CD8-positive, alpha-beta memory T cell (primary cell): ENCODE measurements at regions not wholly inside any gene's neighbourhood (a gene's known extent, or its start where the extent isn't known, plus 50 kb on each side); places are given as distances from the start of the nearest gene placed in this dataset.

ENCODE experiments used
- CTCF ChIA-PET: fragments of 350-600 bp; sonication (Branson Sonifier 250); formaldehyde crosslinking; loops from one replicate; lab custom pipeline; 2021; ENCODE audit warnings: antibody characterized with exemption; lab: Charles Lee
- POLR2A ChIA-PET: fragments of 350-600 bp; sonication (Branson Sonifier 250); formaldehyde crosslinking; loops from one replicate; lab custom pipeline; 2021; ENCODE audit warnings: antibody characterized with exemption; lab: Charles Lee
- DNase-seq, 5 donors: peaks; one replicate each; pipeline versions ENCODE4 v3.0.0 to v3.0.0-alpha.2; 2020 to 2022; ENCODE audit warnings: mixed read lengths in 1 of 5
- H3K27ac ChIP-seq: one replicate; pipeline ENCODE4 v1.7.0; 2013; ENCODE audit warnings: low read depth, mild to moderate bottlenecking, low read length, moderate library complexity
- H3K27me3 ChIP-seq: 2 replicates; pipeline ENCODE4 v1.7.0; 2013; ENCODE audit warnings: low read length, mild to moderate bottlenecking; ENCODE audit not compliant: insufficient read depth, poor library complexity, severe bottlenecking
- H3K36me3 ChIP-seq: 2 replicates; pipeline ENCODE4 v1.7.0; 2013; ENCODE audit warnings: mild to moderate bottlenecking, low read length, moderate library complexity; ENCODE audit not compliant: insufficient read depth
- H3K4me1 ChIP-seq: 2 replicates; pipeline ENCODE4 v1.7.0; 2013; ENCODE audit warnings: mild to moderate bottlenecking, low read length, moderate library complexity; ENCODE audit not compliant: insufficient read depth
- H3K4me3 ChIP-seq: 2 replicates; pipeline ENCODE4 v1.7.0; 2013; ENCODE audit warnings: mild to moderate bottlenecking, low read length
- H3K9me3 ChIP-seq: 2 replicates; pipeline ENCODE4 v1.7.0; 2013; ENCODE audit warnings: mild to moderate bottlenecking, low read length
- H3K27ac Mint-ChIP-seq, 8 donors: one replicate each; pipeline ENCODE4 v1.8.0; 2020 to 2021; ENCODE audit warnings: mixed read lengths in 8 of 8, mild to moderate bottlenecking in 6 of 8, inconsistent platforms in 3 of 8, moderate library complexity in 3 of 8
- H3K27me3 Mint-ChIP-seq, 2 donors: one replicate each; pipeline ENCODE4 v1.8.0; 2020 to 2021; ENCODE audit warnings: mixed read lengths in 2 of 2, mild to moderate bottlenecking in 1 of 2, moderate library complexity in 1 of 2
- H3K36me3 Mint-ChIP-seq, 3 donors: one replicate each; pipeline ENCODE4 v1.8.0; 2020 to 2021; ENCODE audit warnings: mixed read lengths in 3 of 3, inconsistent platforms in 1 of 3, mild to moderate bottlenecking in 1 of 3
- H3K4me1 Mint-ChIP-seq, 3 donors: one replicate each; pipeline ENCODE4 v1.8.0; 2020 to 2021; ENCODE audit warnings: mixed read lengths in 3 of 3, inconsistent platforms in 1 of 3, mild to moderate bottlenecking in 1 of 3
- H3K4me3 Mint-ChIP-seq, 7 donors: one replicate each; pipeline ENCODE4 v1.8.0; 2020 to 2021; ENCODE audit warnings: mixed read lengths in 7 of 7, mild to moderate bottlenecking in 6 of 7, moderate library complexity in 4 of 7, inconsistent platforms in 2 of 7
- H3K9me3 Mint-ChIP-seq, 5 donors: one replicate each; pipeline ENCODE4 v1.8.0; 2020 to 2022; ENCODE audit warnings: mixed read lengths in 5 of 5, mild to moderate bottlenecking in 3 of 5, moderate library complexity in 2 of 5, inconsistent platforms in 1 of 5

DNA sequence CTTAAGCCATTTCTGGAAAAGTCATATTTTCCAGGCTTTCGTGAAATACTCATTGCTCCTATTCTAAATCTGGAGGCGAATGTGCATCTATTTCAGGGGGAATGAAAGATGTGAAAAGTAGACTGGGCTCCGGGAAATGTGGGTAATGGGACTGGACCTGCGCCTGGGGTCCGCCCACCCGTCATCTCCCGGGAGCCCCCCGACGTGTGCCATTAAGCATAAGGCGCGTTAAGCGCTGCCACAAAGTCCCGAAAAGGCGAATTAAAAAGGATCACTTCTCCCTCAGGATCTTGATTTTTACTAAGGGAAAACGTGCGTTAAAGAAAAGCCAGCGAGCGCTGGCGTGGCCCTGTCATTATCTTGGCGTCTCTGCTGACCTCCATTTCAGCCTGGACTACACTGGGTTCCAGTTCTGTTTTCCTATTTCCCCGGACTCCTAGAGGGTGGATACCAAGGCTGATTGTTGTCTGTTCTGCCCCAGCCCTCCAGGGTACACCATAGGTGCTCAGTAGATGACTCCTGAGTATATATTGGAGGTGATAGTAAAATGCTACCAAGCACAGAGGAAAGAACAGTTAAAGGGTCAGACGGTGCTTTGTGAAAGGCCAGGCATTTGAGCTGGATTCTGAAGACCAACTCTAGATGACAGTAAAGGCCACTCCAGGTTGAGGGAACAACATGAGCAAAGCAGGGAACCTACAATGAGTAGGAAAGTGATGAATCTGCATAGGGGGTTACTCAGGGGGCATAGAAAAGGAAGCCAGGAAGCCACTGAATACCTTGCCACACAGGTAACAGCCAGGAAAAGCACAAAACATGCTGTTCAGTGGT lies 89.2 kb upstream of the ARID1B start:
- Mint-ChIP-seq H3K36me3 (peaks cover 0 to 7% (median 0%) of the 10 kb centered on the region in 3 donors), H3K27ac (peak overlapping the region; percentile 2 to 91 (median 78)), H3K27me3 (peaks cover 0 to 7% of the 10 kb centered on the region in 2 donors), H3K4me1 (peaks cover 14 to 23% (median 21%) of the 10 kb centered on the region in 3 donors), H3K9me3 (no peaks in the 10 kb centered on the region), H3K4me3 (peak overlapping the region; percentile 78 to 91 (median 85))
- ChIA-PET CTCF (no interaction called here), POLR2A (interaction anchor here (0.6 to 3.5 kb wide), 4 partner anchors 33 to 334 kb away, joined by 3 to 66 read pairs (median 3); partner anchors contain the start of gene ARID1B)
- peak overlapping the region; percentile 39 for H3K27ac ChIP-seq
- no peaks in the 10 kb centered on the region for H3K27me3 ChIP-seq
- H3K4me3 ChIP-seq, result peak overlapping the region; percentile 79
- H3K36me3 ChIP-seq, result no peaks in the 10 kb centered on the region
- H3K4me1 ChIP-seq, result peaks cover 7% of the 10 kb centered on the region
- peak in 1 of 5 donors; percentile 7 for DNase-seq
- H3K9me3 ChIP-seq, result no peaks in the 10 kb centered on the region

DNA sequence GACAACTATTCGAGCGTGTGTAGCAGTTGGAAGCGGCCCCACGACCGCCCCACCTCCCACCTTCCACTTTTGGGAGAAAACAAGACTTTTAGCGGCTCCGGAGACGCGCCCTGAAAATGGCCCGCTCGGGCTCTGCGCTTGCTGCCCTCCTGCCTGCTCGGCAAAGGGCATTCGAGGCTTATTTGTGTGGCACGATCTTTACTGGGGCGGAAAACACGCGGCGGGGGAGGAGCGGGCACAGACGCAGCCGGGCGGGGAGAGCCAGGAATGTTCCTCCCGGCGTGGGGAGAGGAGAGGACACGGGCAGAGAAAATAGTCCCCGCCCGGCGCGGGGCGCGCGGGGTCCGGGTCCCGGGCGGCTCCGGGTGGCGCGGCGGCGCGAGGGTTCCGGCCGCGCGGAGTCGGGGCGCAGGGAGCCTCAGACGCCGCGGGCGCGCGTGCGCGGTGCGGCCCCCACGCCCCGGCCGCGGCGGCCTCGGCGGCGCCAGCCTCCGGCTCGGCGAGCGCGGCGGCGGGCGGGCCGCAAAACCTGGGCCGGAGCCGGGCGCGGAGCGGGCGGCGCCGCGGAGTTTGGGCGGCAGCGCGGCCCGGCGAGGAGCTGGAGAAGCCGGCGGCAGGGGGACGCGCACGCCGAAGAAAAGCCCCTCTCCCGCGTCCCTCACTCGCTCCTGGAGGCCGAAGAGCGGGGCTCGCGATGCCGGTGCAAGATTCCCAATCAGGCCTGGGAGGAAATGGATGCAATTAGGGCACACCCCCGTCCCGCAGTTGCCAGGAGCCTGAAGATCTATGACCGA lies 90.0 kb upstream of the ARID1B start:
- Mint-ChIP-seq H3K4me1 (peaks cover 14 to 23% (median 21%) of the 10 kb centered on the region in 3 donors), H3K9me3 (no peaks in the 10 kb centered on the region), H3K27ac (peak overlapping the region; percentile 77 to 99 (median 95)), H3K4me3 (peak overlapping the region; percentile 84 to 93 (median 89)), H3K27me3 (peaks cover 6 to 9% of the 10 kb centered on the region in 2 donors), H3K36me3 (peaks cover 0 to 7% (median 0%) of the 10 kb centered on the region in 3 donors)
- peaks cover 7% of the 10 kb centered on the region for H3K4me1 ChIP-seq
- peak; percentile 65 to 86 (median 80) for DNase-seq
- no peaks in the 10 kb centered on the region for H3K36me3 ChIP-seq
- H3K9me3 ChIP-seq, result no peaks in the 10 kb centered on the region
- CTCF ChIA-PET, result interaction anchor here (1.2 to 2.4 kb wide), 3 partner anchors 34 to 92 kb away, joined by 3 to 10 read pairs (median 6); partner anchors contain the start of gene ARID1B
- H3K4me3 ChIP-seq, result peak overlapping the region; percentile 84
- H3K27me3 ChIP-seq, result no peaks in the 10 kb centered on the region
- peak overlapping the region; percentile 90 for H3K27ac ChIP-seq
- POLR2A ChIA-PET, result interaction anchor here (0.6 to 3.5 kb wide), 5 partner anchors 34 to 335 kb away, joined by 3 to 66 read pairs (median 3); partner anchors contain the start of gene ARID1B

DNA sequence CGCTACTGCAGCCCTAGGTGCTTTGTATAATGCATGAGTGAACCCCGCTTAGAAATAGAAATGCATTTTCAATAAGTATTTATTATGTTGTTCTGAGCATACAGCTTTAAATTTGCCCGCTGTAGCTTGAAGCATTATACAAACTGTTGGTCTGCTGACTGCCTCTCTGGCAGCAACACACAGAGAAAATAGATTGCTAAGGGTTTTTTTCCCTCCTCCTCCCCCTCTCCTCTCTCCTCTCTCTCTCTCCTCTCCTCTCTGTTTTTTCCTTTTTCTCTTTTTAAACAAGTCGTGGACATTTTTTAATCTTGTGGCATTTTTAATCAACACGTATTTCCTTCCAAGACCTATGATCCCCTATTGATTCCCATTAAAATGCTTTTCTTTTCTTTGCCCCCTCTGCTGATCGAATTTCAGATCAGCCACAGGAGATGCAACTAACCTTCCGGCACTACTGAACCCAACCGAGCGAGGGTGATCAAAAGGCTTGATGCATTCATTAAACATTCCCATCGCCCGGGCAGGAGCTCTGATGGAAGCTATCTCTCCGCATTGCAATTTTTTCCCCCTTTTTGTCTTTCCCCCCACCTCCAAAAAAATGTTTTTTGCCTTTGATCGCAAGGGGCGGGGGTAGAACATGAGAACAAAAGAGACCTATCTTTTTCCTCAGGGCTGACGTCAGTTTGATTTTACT lies 90.7 kb upstream of the ARID1B start:
- Histone ChIP-seq H3K36me3 (no peaks in the 10 kb centered on the region), H3K4me1 (peaks cover 7% of the 10 kb centered on the region), H3K27ac (peak overlapping the region; percentile 90), H3K27me3 (no peaks in the 10 kb centered on the region), H3K4me3 (peak overlapping the region; percentile 84), H3K9me3 (no peaks in the 10 kb centered on the region)
- ChIA-PET CTCF (interaction anchor here (1.2 to 2.4 kb wide), 3 partner anchors 35 to 93 kb away, joined by 3 to 10 read pairs (median 6); partner anchors contain the start of gene ARID1B), POLR2A (interaction anchor here (0.6 to 3.5 kb wide), 5 partner anchors 34 to 648 kb away, joined by 3 to 66 read pairs (median 3); partner anchors contain the start of gene ARID1B)
- Mint-ChIP-seq H3K27ac (peak overlapping the region; percentile 77 to 99 (median 95)), H3K36me3 (peaks cover 0 to 7% (median 0%) of the 10 kb centered on the region in 3 donors), H3K9me3 (no peaks in the 10 kb centered on the region), H3K4me3 (peak overlapping the region; percentile 82 to 93 (median 89)), H3K27me3 (peaks cover 7 to 12% of the 10 kb centered on the region in 2 donors), H3K4me1 (peaks cover 14 to 23% (median 21%) of the 10 kb centered on the region in 3 donors)
- peak in 3 of 5 donors; percentile 14 to 67 (median 65) for DNase-seq

DNA sequence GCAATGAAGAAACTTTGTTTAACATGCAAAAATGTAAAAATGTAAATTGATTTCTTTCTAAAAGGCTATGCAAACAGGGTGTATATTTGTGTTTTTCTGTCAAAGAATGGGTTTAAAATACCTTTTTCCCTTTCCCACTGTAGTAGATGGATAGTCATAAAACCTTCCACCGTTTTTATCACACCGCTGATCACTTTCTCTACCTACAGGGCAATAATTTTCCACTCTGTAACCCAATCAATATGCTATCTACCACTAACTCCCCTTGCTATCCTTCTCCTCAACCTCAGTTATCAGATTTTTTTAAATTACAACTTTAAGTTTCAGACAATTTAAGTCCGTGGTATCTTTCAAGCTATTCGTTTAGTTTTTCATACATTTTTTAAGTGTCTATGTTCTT lies 91.4 kb upstream of the ARID1B start:
- ChIA-PET POLR2A (interaction anchor here (0.6 to 3.5 kb wide), 4 partner anchors 34 to 648 kb away, joined by 3 to 66 read pairs (median 8); partner anchors contain the start of gene ARID1B), CTCF (interaction anchor here (1.0 to 2.4 kb wide), 3 partner anchors 91 to 121 kb away, joined by 3 to 10 read pairs (median 6); partner anchors contain the start of gene ARID1B)
- peak overlapping the region; percentile 6 to 99 (median 94) for H3K27ac Mint-ChIP-seq
- peaks cover 7 to 14% of the 10 kb centered on the region in 2 donors for H3K27me3 Mint-ChIP-seq
- H3K9me3 ChIP-seq, result no peaks in the 10 kb centered on the region
- peaks cover 0 to 7% (median 0%) of the 10 kb centered on the region in 3 donors for H3K36me3 Mint-ChIP-seq
- no peak for DNase-seq
- H3K4me3 Mint-ChIP-seq, result peak overlapping the region; percentile 82 to 93 (median 89)
- peak overlapping the region; percentile 84 for H3K4me3 ChIP-seq
- no peaks in the 10 kb centered on the region for H3K9me3 Mint-ChIP-seq
- peaks cover 14 to 23% (median 21%) of the 10 kb centered on the region in 3 donors for H3K4me1 Mint-ChIP-seq
- H3K4me1 ChIP-seq, result peaks cover 7% of the 10 kb centered on the region
- no peaks in the 10 kb centered on the region for H3K27me3 ChIP-seq
- no peaks in the 10 kb centered on the region for H3K36me3 ChIP-seq
- H3K27ac ChIP-seq, result peak overlapping the region; percentile 90

DNA sequence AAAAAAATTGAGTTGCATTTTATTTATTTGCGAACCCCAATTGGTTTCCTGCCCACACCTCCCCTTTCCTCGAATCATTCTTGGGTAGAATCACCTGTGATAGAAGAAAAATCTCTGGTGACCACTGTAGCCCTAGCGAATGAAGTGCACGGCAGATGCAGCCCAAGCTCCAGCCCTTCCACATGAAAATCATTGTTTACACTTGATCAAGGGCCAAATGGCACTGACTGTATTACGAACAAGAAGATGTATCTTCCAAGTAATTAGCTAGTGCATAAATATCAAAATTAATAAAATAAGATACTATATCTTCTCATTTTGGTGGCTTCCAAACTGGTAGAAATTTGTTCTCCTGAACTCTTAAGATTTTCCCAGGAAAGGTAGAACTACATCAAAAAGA lies 93.4 kb upstream of the ARID1B start:
- Mint-ChIP-seq H3K36me3 (peaks cover 0 to 7% (median 0%) of the 10 kb centered on the region in 3 donors), H3K9me3 (no peaks in the 10 kb centered on the region), H3K4me1 (peaks cover 14 to 23% (median 21%) of the 10 kb centered on the region in 3 donors), H3K27ac (no peak overlapping the region), H3K27me3 (peaks cover 7 to 20% of the 10 kb centered on the region in 2 donors), H3K4me3 (no peak overlapping the region)
- POLR2A ChIA-PET, result interaction anchor here (0.7 kb wide), 1 partner anchor 1203 kb away, joined by 7 read pairs; no protein-coding TSS in a partner anchor
- Histone ChIP-seq H3K27me3 (no peaks in the 10 kb centered on the region), H3K4me3 (no peak overlapping the region), H3K9me3 (no peaks in the 10 kb centered on the region), H3K27ac (no peak overlapping the region), H3K4me1 (peaks cover 7% of the 10 kb centered on the region), H3K36me3 (no peaks in the 10 kb centered on the region)
- CTCF ChIA-PET, result no interaction called here
- no peak for DNase-seq

DNA sequence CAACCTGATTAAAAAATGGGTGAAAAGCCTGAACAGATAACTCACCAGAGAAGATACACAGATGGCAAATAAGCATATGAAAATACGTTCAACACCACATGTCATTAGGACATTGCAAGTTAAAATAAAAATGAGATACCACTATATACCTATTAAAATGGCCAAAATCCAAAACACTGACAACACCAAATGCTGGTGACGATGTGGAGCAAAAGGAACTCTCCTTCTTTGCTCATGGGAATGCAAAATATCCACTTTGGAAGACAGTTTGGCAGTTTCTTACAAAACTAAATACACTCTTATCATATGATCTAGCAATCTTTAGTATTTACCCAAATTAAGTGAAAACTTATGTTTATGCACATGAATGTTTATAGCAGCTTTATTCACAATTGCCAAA lies 100.5 kb upstream of the ARID1B start:
- peaks cover 4 to 19% (median 16%) of the 10 kb centered on the region in 5 donors for H3K9me3 Mint-ChIP-seq
- H3K4me1 ChIP-seq, result no peaks in the 10 kb centered on the region
- H3K4me1 Mint-ChIP-seq, result no peaks in the 10 kb centered on the region
- peaks cover 10 to 41% of the 10 kb centered on the region in 2 donors for H3K27me3 Mint-ChIP-seq
- H3K4me3 Mint-ChIP-seq, result no peak overlapping the region
- DNase-seq, result no peak
- no peak overlapping the region for H3K27ac ChIP-seq
- H3K36me3 Mint-ChIP-seq, result peaks cover 0 to 17% (median 0%) of the 10 kb centered on the region in 3 donors
- H3K4me3 ChIP-seq, result no peak overlapping the region
- H3K9me3 ChIP-seq, result no peaks in the 10 kb centered on the region
- ChIA-PET CTCF (no interaction called here), POLR2A (interaction anchor here (0.5 kb wide), 1 partner anchor 136 kb away, joined by 4 read pairs; no protein-coding TSS in a partner anchor)
- H3K27me3 ChIP-seq, result no peaks in the 10 kb centered on the region
- H3K36me3 ChIP-seq, result no peaks in the 10 kb centered on the region
- H3K27ac Mint-ChIP-seq, result no peak overlapping the region

DNA sequence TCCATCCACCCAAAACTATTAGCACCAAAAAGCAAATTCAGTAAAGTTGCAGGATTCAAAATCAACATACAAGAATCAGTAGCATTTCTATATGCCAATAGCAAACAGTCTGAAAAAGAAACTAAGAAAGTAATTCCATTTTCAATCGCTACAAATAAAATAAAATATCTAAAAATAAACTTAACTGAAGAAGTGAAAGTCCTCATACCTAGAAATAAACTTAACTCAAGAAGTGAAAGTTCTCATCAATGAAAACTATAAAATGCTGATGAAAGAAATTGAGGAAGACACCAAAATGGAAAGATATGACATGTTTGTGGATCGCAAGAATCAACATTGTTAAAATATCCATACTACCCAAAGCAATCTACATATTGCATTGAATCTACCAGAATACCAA lies 103.0 kb upstream of the ARID1B start:
- Histone ChIP-seq H3K27ac (no peak overlapping the region), H3K4me3 (no peak overlapping the region)
- no peaks in the 10 kb centered on the region for H3K4me1 Mint-ChIP-seq

More for the DNA sequence above, 103.0 kb upstream of the ARID1B start:
- Mint-ChIP-seq H3K27ac (no peak overlapping the region), H3K36me3 (peaks cover 0 to 17% (median 0%) of the 10 kb centered on the region in 3 donors), H3K27me3 (peaks cover 11 to 36% of the 10 kb centered on the region in 2 donors), H3K4me3 (no peak overlapping the region), H3K9me3 (peaks cover 4 to 19% (median 16%) of the 10 kb centered on the region in 5 donors)
- CTCF ChIA-PET, result no interaction called here
- Histone ChIP-seq H3K27me3 (no peaks in the 10 kb centered on the region), H3K9me3 (no peaks in the 10 kb centered on the region), H3K4me1 (no peaks in the 10 kb centered on the region), H3K36me3 (no peaks in the 10 kb centered on the region)
- POLR2A ChIA-PET, result no interaction called here
- no peak for DNase-seq
